Inferior parietal cortex (tissue), 1 donor: ENCODE measurements at regions not wholly inside any gene's neighbourhood (a gene's known extent, or its start where the extent isn't known, plus 50 kb on each side); places are given as distances from the start of the nearest gene placed in this dataset.

ENCODE experiments used
- DNase-seq: peaks from one replicate; pipeline ENCODE4 v3.0.0-alpha.2; 2016; ENCODE audit errors: extremely low spot score

GRCh38 chr10:44326474-44327030, 58.3 kb downstream of the CXCL12 start:
- DNase-seq = no peak

GRCh38 chr10:44325596-44326307, 59.1 kb downstream of the CXCL12 start:
- DNase-seq = no peak

GRCh38 chr10:44325157-44325556, 59.7 kb downstream of the CXCL12 start:
- DNase-seq = no peak

- no peak for DNase-seq
These were observed 61.1 kb downstream of the CXCL12 start for GRCh38 chr10:44323838-44324237.

- DNase-seq = no peak
These were observed 62.8 kb downstream of the CXCL12 start for GRCh38 chr10:44322137-44322536.

GRCh38 chr10:44320756-44321155, 64.1 kb downstream of the CXCL12 start:
- DNase-seq = no peak

GRCh38 chr10:44317856-44318255, 67.0 kb downstream of the CXCL12 start:
- no peak for DNase-seq

GRCh38 chr10:44316922-44317215, 68.0 kb downstream of the CXCL12 start:
- DNase-seq = no peak

GRCh38 chr10:44316187-44316921, 68.5 kb downstream of the CXCL12 start:
- no peak for DNase-seq

- no peak for DNase-seq
These were observed 70.0 kb downstream of the CXCL12 start for GRCh38 chr10:44314802-44315460.

- DNase-seq = no peak
These were observed 71.1 kb downstream of the CXCL12 start for GRCh38 chr10:44313761-44314165.

GRCh38 chr10:44312401-44312800, 72.5 kb downstream of the CXCL12 start:
- DNase-seq = no peak

- no peak for DNase-seq
These were observed 73.3 kb downstream of the CXCL12 start for GRCh38 chr10:44311563-44312051.

GRCh38 chr10:44310762-44311562, 73.9 kb downstream of the CXCL12 start:
- peak; percentile 81 for DNase-seq

GRCh38 chr10:44309939-44310761, 74.7 kb downstream of the CXCL12 start:
- DNase-seq = no peak

- DNase-seq = no peak
These were observed 75.5 kb downstream of the CXCL12 start for GRCh38 chr10:44309361-44309760.

GRCh38 chr10:44308935-44309334, 76.0 kb downstream of the CXCL12 start:
- no peak for DNase-seq

GRCh38 chr10:44307691-44308090, 77.2 kb downstream of the CXCL12 start:
- DNase-seq = no peak

- no peak for DNase-seq
These were observed 78.1 kb downstream of the CXCL12 start for GRCh38 chr10:44306762-44307161.

- no peak for DNase-seq
These were observed 78.7 kb downstream of the CXCL12 start for GRCh38 chr10:44306147-44306710.
